Natural killer cell treated with Interleukin-12 subunit alpha and Interleukin-12 subunit beta and Interleukin-15 and Interleukin-18, amount 100 ng/mL, for 72 hours (primary cell): ENCODE measurements at regions not wholly inside any gene's neighbourhood (a gene's known extent, or its start where the extent isn't known, plus 50 kb on each side); places are given as distances from the start of the nearest gene placed in this dataset.
"Not testable (repeated sequence)": the region's sequence is repeated elsewhere in the genome, so short reads cannot be mapped to it uniquely, and the experiment has no call there.

Experiments
- ATAC-seq, 2 donors: fragments of 150-1000 bp; cut with Tn5 transposase in 1 of 2; sonication (Bioruptor Pico), chemical (Tn5 transposase) in 1 of 2; 2 replicates each; pipeline ENCODE4 v1.10.0; 2021
- DNase-seq: peaks from one replicate; pipeline ENCODE4 v3.0.0; 2022; ENCODE audit warnings: low spot score
- H3K27ac Mint-ChIP-seq, 2 donors: 1 replicate in 1 of 2; 2 replicates in 1 of 2; pipeline ENCODE4 v1.8.0; 2022; ENCODE audit warnings: mixed read lengths in 2 of 2, mild to moderate bottlenecking in 1 of 2, moderate library complexity in 1 of 2
- H3K27me3 Mint-ChIP-seq, 2 donors: 1 replicate in 1 of 2; 2 replicates in 1 of 2; pipeline ENCODE4 v1.8.0; 2022; ENCODE audit warnings: mixed read lengths in 2 of 2
- H3K36me3 Mint-ChIP-seq: one replicate; pipeline ENCODE4 v1.8.0; 2022; ENCODE audit warnings: mixed read lengths
- H3K4me1 Mint-ChIP-seq, 2 donors: 1 replicate in 1 of 2; 2 replicates in 1 of 2; pipeline ENCODE4 v1.8.0; 2022; ENCODE audit warnings: low read depth in 2 of 2, mixed read lengths in 2 of 2, mild to moderate bottlenecking in 1 of 2
- H3K4me3 Mint-ChIP-seq: one replicate; pipeline ENCODE4 v1.8.0; 2022; ENCODE audit warnings: mixed read lengths
- H3K9me3 Mint-ChIP-seq: 2 replicates; pipeline ENCODE4 v1.8.0; 2022; ENCODE audit warnings: mixed read lengths

DNA sequence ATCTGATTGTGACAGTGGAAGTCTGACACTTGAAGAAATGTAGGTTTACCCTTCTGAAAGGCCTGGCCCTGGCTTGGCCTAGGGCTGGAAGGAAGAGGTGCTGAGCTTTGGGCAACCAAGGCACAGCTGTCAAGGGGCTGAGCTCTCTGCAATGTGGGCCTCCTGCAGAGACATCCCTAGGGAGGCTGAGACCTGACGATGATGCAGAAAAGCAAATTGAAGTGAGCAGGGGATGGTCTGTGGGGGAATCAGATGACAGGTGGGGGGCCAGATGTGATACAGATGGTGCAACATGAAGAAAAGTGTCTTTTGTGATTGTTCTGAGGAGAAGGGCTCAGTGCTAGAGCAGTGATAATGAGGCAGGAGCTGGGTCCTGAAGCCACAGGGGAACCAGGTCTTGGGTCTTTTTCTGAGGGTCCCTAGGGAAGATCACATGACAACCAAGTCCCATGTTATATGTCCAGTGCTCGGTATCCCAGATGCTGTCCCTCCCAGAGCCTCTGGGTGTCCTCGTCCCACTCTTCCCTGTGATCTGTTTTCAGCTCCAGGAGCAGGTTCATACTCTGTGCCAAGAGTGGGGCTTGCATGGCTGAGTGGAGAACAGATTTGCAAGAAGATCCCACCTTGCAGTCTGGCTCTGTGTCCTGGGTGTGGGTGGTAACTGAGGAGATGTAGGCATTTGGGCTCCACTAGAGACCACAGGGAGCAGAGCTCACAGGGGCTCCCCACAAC is 79.9 kb upstream of the VPREB1 start:
- no peak overlapping the region for H3K27ac Mint-ChIP-seq
- no peak for DNase-seq
- no peaks in the 10 kb centered on the region for H3K9me3 Mint-ChIP-seq
- H3K27me3 Mint-ChIP-seq, result peaks cover 8 to 9% of the 10 kb centered on the region in 2 donors
- no peaks in the 10 kb centered on the region for H3K36me3 Mint-ChIP-seq
- ATAC-seq, result no peak
- H3K4me1 Mint-ChIP-seq, result peaks cover 6 to 18% of the 10 kb centered on the region in 2 donors
- H3K4me3 Mint-ChIP-seq, result no peak overlapping the region

DNA sequence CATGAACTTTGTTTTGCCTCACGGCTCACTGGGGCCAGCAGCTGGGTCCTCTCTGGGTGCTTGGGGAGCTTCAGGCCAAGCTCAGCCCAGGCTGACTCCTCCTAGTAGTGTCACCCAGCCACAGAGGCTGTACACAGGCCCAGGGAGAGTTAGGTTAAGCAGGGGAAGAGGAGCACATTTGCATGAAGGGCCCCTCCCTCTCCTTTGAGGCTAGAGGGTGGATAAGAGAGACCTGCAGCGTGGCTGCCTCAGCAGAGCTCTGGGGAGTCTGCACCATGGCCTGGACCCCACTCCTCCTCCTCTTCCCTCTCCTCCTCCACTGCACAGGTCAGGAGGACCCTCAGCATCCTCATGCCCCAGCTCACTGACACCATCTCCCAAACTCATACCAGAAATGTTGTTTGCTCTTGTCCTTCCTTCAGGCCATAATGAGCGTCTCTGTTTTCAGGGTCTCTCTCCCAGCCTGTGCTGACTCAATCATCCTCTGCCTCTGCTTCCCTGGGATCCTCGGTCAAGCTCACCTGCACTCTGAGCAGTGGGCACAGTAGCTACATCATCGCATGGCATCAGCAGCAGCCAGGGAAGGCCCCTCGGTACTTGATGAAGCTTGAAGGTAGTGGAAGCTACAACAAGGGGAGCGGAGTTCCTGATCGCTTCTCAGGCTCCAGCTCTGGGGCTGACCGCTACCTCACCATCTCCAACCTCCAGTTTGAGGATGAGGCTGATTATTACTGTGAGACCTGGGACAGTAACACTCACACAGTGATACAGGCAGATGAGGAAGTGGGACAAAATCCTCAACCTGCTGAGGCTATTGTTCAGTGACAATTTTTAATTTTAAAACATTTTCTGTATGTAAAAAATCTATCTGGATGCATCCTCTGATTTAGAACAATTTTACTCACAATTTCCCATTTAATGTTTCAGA is 82.4 kb upstream of the VPREB1 start:
- Mint-ChIP-seq H3K4me1 (peaks cover 2 to 3% of the 10 kb centered on the region in 2 donors), H3K27ac (no peak overlapping the region), H3K27me3 (peaks cover 10 to 12% of the 10 kb centered on the region in 2 donors), H3K9me3 (no peaks in the 10 kb centered on the region), H3K36me3 (no peaks in the 10 kb centered on the region), H3K4me3 (no peak overlapping the region)
- DNase-seq, result no peak
- peak in 1 of 2 donors; percentile 25 for ATAC-seq

DNA sequence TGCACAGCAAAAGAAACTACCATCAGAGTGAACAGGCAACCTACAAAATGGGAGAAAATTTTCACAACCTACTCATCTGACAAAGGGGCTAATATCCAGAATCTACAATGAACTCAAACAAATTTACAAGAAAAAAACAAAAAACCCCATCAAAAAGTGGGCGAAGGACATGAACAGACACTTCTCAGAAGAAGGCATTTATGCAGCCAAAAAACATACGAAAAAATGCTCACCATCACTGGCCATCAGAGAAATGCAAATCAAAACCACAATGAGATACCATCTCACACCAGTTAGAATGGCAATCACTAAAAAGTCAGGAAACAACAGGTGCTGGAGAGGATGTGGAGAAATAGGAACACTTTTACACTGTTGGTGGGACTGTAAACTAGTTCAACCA is 83.8 kb upstream of the VPREB1 start:
- not testable (repeated sequence) for H3K9me3 Mint-ChIP-seq

DNA sequence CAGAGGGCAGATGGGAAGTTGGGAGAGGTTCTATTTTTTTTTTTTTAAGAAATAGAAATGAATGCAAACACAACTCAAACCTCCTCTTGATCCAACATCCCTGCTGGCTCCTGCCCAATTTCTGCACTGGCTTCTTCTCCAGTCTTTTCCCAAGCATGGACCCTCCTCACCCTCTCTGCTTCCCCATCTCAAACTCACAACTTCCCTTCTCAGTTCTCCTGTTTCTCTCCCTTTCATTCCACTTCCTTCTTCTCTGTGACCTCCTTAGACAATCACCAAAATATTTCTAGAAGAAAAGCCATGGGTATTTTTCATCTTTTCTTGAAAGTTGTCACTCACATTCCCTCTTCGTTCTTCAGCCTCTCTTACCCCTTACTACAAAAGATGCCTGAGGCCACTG is 85.2 kb upstream of the VPREB1 start:
- Mint-ChIP-seq H3K4me3 (no peak overlapping the region), H3K9me3 (no peaks in the 10 kb centered on the region), H3K4me1 (peaks cover 4 to 12% of the 10 kb centered on the region in 2 donors), H3K36me3 (no peaks in the 10 kb centered on the region), H3K27me3 (peaks cover 12 to 17% of the 10 kb centered on the region in 2 donors), H3K27ac (no peak overlapping the region)
- DNase-seq, result no peak
- ATAC-seq, result no peak

More for the DNA sequence above, 83.8 kb upstream of the VPREB1 start:
- H3K27ac Mint-ChIP-seq, ATAC-seq, H3K36me3 Mint-ChIP-seq, DNase-seq, H3K4me3 Mint-ChIP-seq, H3K4me1 Mint-ChIP-seq: not testable (repeated sequence)
- H3K27me3 Mint-ChIP-seq, result peaks cover 10 to 12% of the 10 kb centered on the region in 2 donors

DNA sequence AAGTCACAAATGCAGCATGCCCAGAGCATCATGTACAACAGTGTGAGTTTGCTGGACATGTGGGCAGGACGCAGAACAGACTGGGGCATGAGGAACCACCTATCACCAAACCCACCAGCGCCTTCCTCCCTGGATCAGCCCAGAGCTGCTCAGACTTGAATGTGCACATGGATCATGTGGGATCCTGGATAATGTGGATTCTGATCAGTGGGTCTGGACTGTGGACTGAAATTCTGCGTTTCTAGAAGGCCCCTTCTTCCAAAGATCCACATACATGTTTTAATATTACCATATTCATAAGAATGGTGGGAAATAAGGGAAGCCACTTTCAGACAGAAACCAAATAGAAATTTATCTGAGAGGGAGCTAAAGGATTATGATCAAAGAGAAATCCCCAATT is 85.6 kb upstream of the VPREB1 start:
- DNase-seq (no peak), ATAC-seq (no peak)
- peaks cover 4 to 13% of the 10 kb centered on the region in 2 donors for H3K4me1 Mint-ChIP-seq
- no peak overlapping the region for H3K27ac Mint-ChIP-seq
- H3K27me3 Mint-ChIP-seq, result peaks cover 12 to 17% of the 10 kb centered on the region in 2 donors
- no peaks in the 10 kb centered on the region for H3K36me3 Mint-ChIP-seq
- H3K9me3 Mint-ChIP-seq, result no peaks in the 10 kb centered on the region
- H3K4me3 Mint-ChIP-seq, result no peak overlapping the region

DNA sequence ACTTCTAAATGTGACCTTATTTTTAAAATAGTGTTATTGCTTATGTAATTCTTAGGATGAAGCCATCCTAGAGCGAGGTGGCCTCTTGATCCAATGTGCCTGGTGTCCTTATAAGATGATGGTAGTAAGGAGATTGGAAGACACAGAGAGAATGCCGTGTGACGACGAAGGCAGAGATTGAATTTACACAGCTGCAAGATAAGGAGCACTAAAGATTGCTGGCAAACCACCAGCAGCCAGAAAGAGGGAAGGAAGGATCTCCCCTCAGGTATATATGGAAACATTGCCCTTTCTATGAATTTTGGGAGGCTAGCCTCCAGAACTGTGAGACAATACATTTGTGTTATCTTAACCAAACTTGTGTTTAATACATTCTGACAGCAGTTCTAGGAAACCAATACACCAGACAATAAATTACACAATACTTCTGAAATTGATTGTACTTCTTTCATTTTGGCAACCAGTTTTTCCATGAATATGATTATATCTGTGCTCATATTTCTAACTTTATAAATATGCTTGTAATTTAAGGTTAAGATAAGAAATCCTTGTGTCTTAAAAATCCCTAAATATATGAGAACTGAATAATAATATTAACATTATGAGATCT is 86.3 kb upstream of the VPREB1 start:
- ATAC-seq (no peak), DNase-seq (no peak)
- Mint-ChIP-seq H3K4me1 (peaks cover 4 to 13% of the 10 kb centered on the region in 2 donors), H3K36me3 (no peaks in the 10 kb centered on the region), H3K27me3 (peaks cover 12 to 15% of the 10 kb centered on the region in 2 donors), H3K27ac (no peak overlapping the region), H3K4me3 (no peak overlapping the region), H3K9me3 (no peaks in the 10 kb centered on the region)

DNA sequence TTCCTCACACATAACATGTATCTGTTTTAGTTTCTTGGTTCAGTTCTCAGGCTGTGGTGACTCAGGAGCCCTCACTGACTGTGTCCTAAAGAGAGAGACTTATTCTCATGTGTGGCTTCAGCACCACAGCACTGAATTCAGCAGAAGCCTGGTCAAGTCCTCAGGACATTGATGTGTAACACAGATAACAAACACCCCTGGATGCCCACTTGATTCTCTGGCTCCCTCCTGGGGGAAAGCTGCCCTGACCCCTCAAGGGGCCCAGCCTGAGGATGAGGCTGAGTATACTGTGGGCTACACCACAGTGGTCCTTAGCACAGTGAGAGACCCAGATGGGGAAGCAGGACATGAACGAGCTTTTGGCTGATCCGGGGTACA is 87.2 kb upstream of the VPREB1 start:
- H3K4me3 Mint-ChIP-seq, result no peak overlapping the region
- no peaks in the 10 kb centered on the region for H3K9me3 Mint-ChIP-seq
- H3K27me3 Mint-ChIP-seq, result peaks cover 13 to 15% of the 10 kb centered on the region in 2 donors
- no peak for DNase-seq
- no peak for ATAC-seq
- no peaks in the 10 kb centered on the region for H3K36me3 Mint-ChIP-seq
- peak overlapping the region in 1 of 2 donors; percentile 80 for H3K27ac Mint-ChIP-seq
- peaks cover 4 to 13% of the 10 kb centered on the region in 2 donors for H3K4me1 Mint-ChIP-seq

DNA sequence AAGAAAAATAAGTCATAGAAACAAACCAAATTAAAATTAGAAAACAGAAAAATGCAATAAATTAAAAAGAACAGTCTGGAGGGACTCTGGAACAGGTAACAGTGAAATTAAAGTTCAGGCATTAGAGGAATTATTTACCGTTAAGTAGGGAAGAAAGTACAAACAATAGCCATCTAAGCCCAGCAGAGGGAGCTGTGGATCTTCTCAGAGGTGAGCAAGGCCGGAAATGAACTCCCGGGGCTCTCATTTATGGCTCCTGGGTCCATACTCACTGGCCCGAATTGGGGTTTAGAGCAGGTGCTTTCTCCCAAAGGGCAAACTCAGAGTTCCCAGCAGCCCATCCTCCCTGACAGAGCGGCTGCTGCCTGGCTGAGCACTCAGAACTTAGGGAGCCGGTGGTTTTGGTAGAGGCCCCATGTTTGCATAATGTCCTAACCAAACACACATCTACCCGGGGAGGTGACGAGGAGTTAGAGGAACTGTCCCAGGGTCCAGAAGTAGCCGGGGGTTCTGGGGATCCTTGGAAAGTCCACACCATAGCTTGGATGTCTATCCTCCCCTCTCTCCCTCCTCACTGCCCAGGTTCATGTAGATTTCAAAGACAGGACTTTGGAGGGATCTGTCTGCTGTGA is 87.8 kb upstream of the VPREB1 start:
- H3K4me3 Mint-ChIP-seq, result no peak overlapping the region
- DNase-seq (peak; percentile 73), ATAC-seq (peak; percentile 73 to 80)
- H3K4me1 Mint-ChIP-seq, result peaks cover 4 to 13% of the 10 kb centered on the region in 2 donors
- H3K9me3 Mint-ChIP-seq, result no peaks in the 10 kb centered on the region
- peaks cover 15 to 18% of the 10 kb centered on the region in 2 donors for H3K27me3 Mint-ChIP-seq
- peak overlapping the region in 1 of 2 donors; percentile 80 for H3K27ac Mint-ChIP-seq
- no peaks in the 10 kb centered on the region for H3K36me3 Mint-ChIP-seq

DNA sequence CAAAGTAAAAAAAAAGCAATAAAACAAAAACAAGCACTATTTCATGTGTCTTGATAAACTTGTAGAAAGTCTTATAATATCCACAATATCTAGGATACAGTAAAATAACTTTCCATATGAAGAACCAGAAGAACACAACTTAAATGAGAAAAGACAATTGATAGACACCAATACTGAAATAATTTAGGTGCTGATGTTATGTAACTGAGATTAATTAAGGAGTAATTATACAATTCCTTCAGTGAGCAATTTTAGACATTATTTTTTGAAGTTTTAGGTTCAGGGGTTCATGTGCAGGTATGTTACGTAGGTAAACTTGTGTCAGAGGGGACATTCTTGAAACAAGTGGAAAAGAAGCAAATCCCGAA is 88.3 kb upstream of the VPREB1 start:
- Mint-ChIP-seq H3K27ac (peak overlapping the region in 1 of 2 donors; percentile 80), H3K9me3 (no peaks in the 10 kb centered on the region), H3K27me3 (peaks cover 17 to 23% of the 10 kb centered on the region in 2 donors), H3K36me3 (no peaks in the 10 kb centered on the region), H3K4me1 (peaks cover 4 to 13% of the 10 kb centered on the region in 2 donors), H3K4me3 (no peak overlapping the region)
- ATAC-seq (no peak), DNase-seq (no peak)

DNA sequence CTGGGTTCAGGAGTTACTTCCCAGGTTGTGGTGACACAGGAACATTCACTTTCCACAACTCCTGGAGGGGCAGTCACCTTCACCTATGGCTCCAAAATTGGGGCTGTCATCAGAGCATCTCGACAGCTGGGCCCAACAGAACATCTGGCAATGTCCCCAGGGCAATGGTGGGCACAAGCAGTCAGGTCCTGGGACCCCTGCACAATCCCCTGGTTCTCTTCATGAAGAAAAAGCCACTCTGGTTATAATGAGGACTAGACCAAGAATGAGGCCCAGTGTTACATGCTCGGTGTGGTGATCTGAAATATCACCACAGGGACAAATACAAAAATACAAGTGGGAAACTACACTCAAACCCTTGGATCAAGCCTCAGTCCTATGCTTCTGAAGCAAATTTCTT is 89.0 kb upstream of the VPREB1 start:
- Mint-ChIP-seq H3K36me3 (no peaks in the 10 kb centered on the region), H3K4me1 (peaks cover 4 to 13% of the 10 kb centered on the region in 2 donors), H3K4me3 (no peak overlapping the region), H3K27me3 (peaks cover 18 to 30% of the 10 kb centered on the region in 2 donors), H3K9me3 (no peaks in the 10 kb centered on the region), H3K27ac (no peak overlapping the region)
- DNase-seq, result no peak
- no peak for ATAC-seq

DNA sequence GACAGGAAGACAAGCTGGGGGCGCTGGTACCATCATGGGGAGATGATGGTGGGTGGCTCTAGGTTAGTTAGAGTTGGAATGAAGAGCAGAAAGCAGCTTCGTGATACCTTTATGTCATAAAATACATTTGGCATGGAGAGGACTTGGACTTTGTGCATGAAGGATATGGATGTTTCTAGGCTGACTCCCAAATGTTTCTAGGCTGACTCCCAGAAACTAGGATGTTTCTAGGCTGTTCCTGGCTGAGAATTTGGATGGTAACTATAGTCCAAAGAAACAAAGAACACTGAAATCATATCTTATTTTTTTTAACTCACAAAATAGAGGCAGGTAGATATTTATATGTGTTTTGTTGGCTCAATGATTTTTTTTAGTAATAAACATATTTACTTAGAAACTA is 89.4 kb upstream of the VPREB1 start:
- peaks cover 4 to 13% of the 10 kb centered on the region in 2 donors for H3K4me1 Mint-ChIP-seq
- no peak overlapping the region for H3K4me3 Mint-ChIP-seq
- ATAC-seq (no peak), DNase-seq (no peak)
- H3K27me3 Mint-ChIP-seq, result peaks cover 21 to 34% of the 10 kb centered on the region in 2 donors
- H3K9me3 Mint-ChIP-seq, result no peaks in the 10 kb centered on the region
- H3K27ac Mint-ChIP-seq, result no peak overlapping the region
- H3K36me3 Mint-ChIP-seq, result no peaks in the 10 kb centered on the region

DNA sequence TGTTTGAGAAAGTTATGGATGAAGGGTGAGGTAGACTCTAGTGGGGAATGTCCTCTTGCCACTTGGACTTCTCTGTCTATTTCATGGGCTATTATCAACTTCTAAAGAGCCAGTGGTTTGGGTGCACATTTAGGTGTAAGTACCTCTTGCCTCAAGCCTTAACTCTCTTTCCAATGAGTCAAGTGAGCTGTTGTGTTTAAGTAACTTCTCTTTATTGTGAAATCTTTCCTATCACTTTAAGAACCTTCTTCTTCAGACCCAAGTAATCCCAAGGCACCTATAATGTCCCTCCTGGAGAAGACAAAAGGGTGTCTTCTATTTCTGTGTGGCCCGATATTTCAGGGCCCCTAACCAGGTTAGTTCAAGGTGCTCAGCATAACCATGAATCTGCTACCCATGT is 90.5 kb upstream of the VPREB1 start:
- Mint-ChIP-seq H3K4me3 (no peak overlapping the region), H3K9me3 (no peaks in the 10 kb centered on the region), H3K27ac (no peak overlapping the region), H3K4me1 (peaks cover 4 to 13% of the 10 kb centered on the region in 2 donors), H3K27me3 (peaks cover 23 to 33% of the 10 kb centered on the region in 2 donors), H3K36me3 (no peaks in the 10 kb centered on the region)
- ATAC-seq, result no peak
- DNase-seq, result no peak

DNA sequence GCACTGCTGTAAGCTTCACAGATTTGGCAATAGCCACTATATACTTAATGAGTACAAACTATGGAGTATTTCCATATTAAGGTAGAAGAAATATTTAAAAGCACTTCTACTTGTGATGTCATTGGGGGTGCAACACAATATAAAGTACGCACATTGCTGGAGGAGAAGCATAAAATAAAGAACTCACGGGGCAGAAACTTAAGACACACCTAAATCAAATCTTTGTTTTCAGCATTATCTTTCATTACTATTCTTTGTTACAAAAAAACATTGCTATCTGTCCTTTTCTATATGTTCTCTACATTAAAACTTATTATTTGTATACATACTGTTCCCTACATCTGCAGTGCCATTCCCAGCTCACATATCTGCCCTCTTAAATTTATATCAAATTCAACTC is 93.3 kb upstream of the VPREB1 start:
- no peak for ATAC-seq
- H3K9me3 Mint-ChIP-seq, result no peaks in the 10 kb centered on the region
- peaks cover 0 to 6% of the 10 kb centered on the region in 2 donors for H3K4me1 Mint-ChIP-seq
- H3K4me3 Mint-ChIP-seq, result no peak overlapping the region
- no peak for DNase-seq
- no peak overlapping the region for H3K27ac Mint-ChIP-seq
- H3K27me3 Mint-ChIP-seq, result peaks cover 36 to 50% of the 10 kb centered on the region in 2 donors
- no peaks in the 10 kb centered on the region for H3K36me3 Mint-ChIP-seq
